ENCODE measurements at regions not wholly inside any gene's neighbourhood (a gene's known extent, or its start where the extent isn't known, plus 50 kb on each side); places are given as distances from the start of the nearest gene placed in this dataset.

- no peak for DNase-seq (ENCODE audit: low spot score)
These were observed 57.2 kb upstream of the SPOPL start for GRCh38 chr2:138444411-138444810.

GRCh38 chr2:138445227-138445626 lies 56.3 kb upstream of the SPOPL start:
- no peak for DNase-seq (ENCODE audit: low spot score)

GRCh38 chr2:138446043-138446442 lies 55.5 kb upstream of the SPOPL start:
- no peak for DNase-seq (ENCODE audit: low spot score)

DNA sequence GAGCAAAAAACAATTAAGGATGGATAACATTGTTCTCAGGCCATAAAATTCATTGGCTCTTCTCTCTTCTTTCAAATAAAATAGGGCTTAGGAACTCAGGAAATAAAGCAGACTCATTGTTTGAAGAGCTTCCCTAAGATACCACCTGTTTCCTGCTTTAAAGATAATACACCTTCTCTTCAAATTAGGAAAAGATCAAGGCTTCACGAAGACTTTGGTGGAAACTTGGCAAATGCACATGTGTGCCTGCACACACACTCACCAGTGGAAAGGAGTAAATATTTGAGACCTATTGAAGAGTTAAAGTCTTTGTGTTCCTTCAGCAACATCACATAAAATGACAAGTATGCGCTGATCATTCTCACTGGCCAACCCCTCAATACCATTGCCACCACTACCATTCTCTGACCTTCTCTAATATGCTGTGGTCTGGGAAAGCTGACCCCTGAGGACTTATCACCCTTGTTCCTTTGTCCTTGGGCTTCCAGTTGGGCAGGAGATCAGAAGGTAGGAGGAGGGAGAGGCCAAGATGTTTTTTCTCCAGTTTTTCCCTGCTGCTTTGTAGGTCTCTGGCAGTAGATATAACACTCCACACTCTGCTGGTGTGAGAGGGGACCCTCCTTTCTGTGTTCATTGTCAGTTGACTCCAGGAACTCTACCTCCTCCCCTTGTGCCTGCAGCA lies 53.5 kb upstream of the SPOPL start:
- no peak for DNase-seq (ENCODE audit: low spot score)
